ENCODE measurements at regions not wholly inside any gene's neighbourhood (a gene's known extent, or its start where the extent isn't known, plus 50 kb on each side); places are given as distances from the start of the nearest gene placed in this dataset.
"Not testable (repeated sequence)": the region's sequence is repeated elsewhere in the genome, so short reads cannot be mapped to it uniquely, and the experiment has no call there.

GRCh38 chr5:98214240-98215051, 559.0 kb upstream of the RGMB start:
- Histone ChIP-seq H3K36me3 (no peaks in the 10 kb centered on the region), H3K4me3 (no peak overlapping the region), H3K4me1 (no peaks in the 10 kb centered on the region), H3K9me3 (no peaks in the 10 kb centered on the region), H3K27me3 (no peaks in the 10 kb centered on the region), H3K27ac (no peak overlapping the region)
- DNase-seq (ENCODE audit: low spot score), result no peak
- no peak for TF ChIP-seq CTCF (IDR thresholded peaks at IDR 0.05)

GRCh38 chr5:98217138-98217537, 556.3 kb upstream of the RGMB start:
- DNase-seq (ENCODE audit: low spot score), result no peak
- Histone ChIP-seq H3K4me1 (no peaks in the 10 kb centered on the region), H3K27ac (no peak overlapping the region), H3K4me3 (no peak overlapping the region), H3K27me3 (no peaks in the 10 kb centered on the region), H3K9me3 (no peaks in the 10 kb centered on the region), H3K36me3 (no peaks in the 10 kb centered on the region)
- TF ChIP-seq CTCF (IDR thresholded peaks at IDR 0.05), result no peak

- TF ChIP-seq CTCF (IDR thresholded peaks at IDR 0.05), result no peak
- H3K4me3 ChIP-seq, result no peak overlapping the region
- no peaks in the 10 kb centered on the region for H3K27me3 ChIP-seq
- no peaks in the 10 kb centered on the region for H3K36me3 ChIP-seq
- H3K27ac ChIP-seq, result no peak overlapping the region
- DNase-seq (ENCODE audit: low spot score), result no peak
- H3K4me1 ChIP-seq, result no peaks in the 10 kb centered on the region
- peaks cover 0 to 1% of the 10 kb centered on the region in 2 donors for H3K9me3 ChIP-seq
These were observed 554.6 kb upstream of the RGMB start for GRCh38 chr5:98218838-98219237.

GRCh38 chr5:98227489-98227888, 546.0 kb upstream of the RGMB start:
- no peak for TF ChIP-seq CTCF (IDR thresholded peaks at IDR 0.05)
- H3K9me3 ChIP-seq, result peaks cover 0 to 36% of the 10 kb centered on the region in 2 donors
- H3K4me1 ChIP-seq, result no peaks in the 10 kb centered on the region

GRCh38 chr5:98231089-98231488, 542.4 kb upstream of the RGMB start:
- H3K4me3 ChIP-seq, result no peak overlapping the region

More at GRCh38 chr5:98227489-98227888, 546.0 kb upstream of the RGMB start:
- Histone ChIP-seq H3K4me3 (no peak overlapping the region), H3K27me3 (no peaks in the 10 kb centered on the region), H3K27ac (no peak overlapping the region), H3K36me3 (no peaks in the 10 kb centered on the region)
- no peak for DNase-seq (ENCODE audit: low spot score)

GRCh38 chr5:98237794-98238193, 535.7 kb upstream of the RGMB start:
- H3K4me3 ChIP-seq; H3K4me1 ChIP-seq; H3K27me3 ChIP-seq; H3K27ac ChIP-seq; DNase-seq (ENCODE audit: low spot score); H3K36me3 ChIP-seq: not testable (repeated sequence)
- H3K9me3 ChIP-seq, result peaks cover 0 to 33% of the 10 kb centered on the region in 2 donors

More at GRCh38 chr5:98231089-98231488, 542.4 kb upstream of the RGMB start:
- no peaks in the 10 kb centered on the region for H3K4me1 ChIP-seq
- no peaks in the 10 kb centered on the region for H3K27me3 ChIP-seq
- H3K27ac ChIP-seq, result no peak overlapping the region
- no peaks in the 10 kb centered on the region for H3K36me3 ChIP-seq
- H3K9me3 ChIP-seq, result peaks cover 0 to 39% of the 10 kb centered on the region in 2 donors
- TF ChIP-seq CTCF (IDR thresholded peaks at IDR 0.05), result no peak
- no peak for DNase-seq (ENCODE audit: low spot score)
